H1 (cell line): ENCODE measurements at regions not wholly inside any gene's neighbourhood (a gene's known extent, or its start where the extent isn't known, plus 50 kb on each side); places are given as distances from the start of the nearest gene placed in this dataset.

Experiments used
- CTCF ChIA-PET: fragments of 300-600 bp; sonication (Branson Sonifier 250); formaldehyde crosslinking; loops from one replicate; lab custom pipeline; 2021; ENCODE audit not compliant: partially characterized antibody; lab: Charles Lee
- POLR2A ChIA-PET: fragments of 300-600 bp; sonication (Branson Sonifier 250); formaldehyde crosslinking; loops from one replicate; lab custom pipeline; 2021; ENCODE audit warnings: inconsistent platforms; ENCODE audit not compliant: partially characterized antibody; lab: Charles Lee
- DNase-seq, 2 experiments: peaks; one replicate each; pipeline versions ENCODE4 v3.0.0 to v3.0.0-alpha.2; 2010 to 2022; ENCODE audit warnings: low spot score in 2 of 2, low read depth in 1 of 2, mixed read lengths in 1 of 2
- FAIRE-seq: peaks from 2 replicates; lab custom pipeline; 2011; peaks lifted over from hg19 to GRCh38; lab: Jason Lieb, UNC
- H2AFZ ChIP-seq: 2 replicates; pipeline ENCODE4 v1.8.1; 2012; ENCODE audit warnings: low read length, inconsistent platforms
- H2AK5ac ChIP-seq: 2 replicates; pipeline ENCODE4 v1.6.1; 2013; ENCODE audit warnings: low read depth, low read length
- H2BK120ac ChIP-seq: replicated peaks from 2 replicates; pipeline ENCODE3; 2013; ENCODE audit warnings: low read depth, low read length, inconsistent platforms
- H2BK12ac ChIP-seq: 2 replicates; pipeline ENCODE4 v1.6.1; 2013; ENCODE audit warnings: low read depth, low read length
- H2BK15ac ChIP-seq: 2 replicates; pipeline ENCODE4 v1.6.1; 2013; ENCODE audit warnings: low read length
- H2BK20ac ChIP-seq: 2 replicates; pipeline ENCODE4 v1.6.1; 2013; ENCODE audit warnings: low read length
- H2BK5ac ChIP-seq: 2 replicates; pipeline ENCODE4 v1.6.1; 2013; ENCODE audit warnings: low read depth, low read length
- H3K14ac ChIP-seq: 2 replicates; pipeline ENCODE4 v1.6.1; 2013; ENCODE audit warnings: inconsistent platforms; ENCODE audit not compliant: insufficient read length
- H3K18ac ChIP-seq: 2 replicates; pipeline ENCODE4 v1.6.1; 2013; ENCODE audit warnings: low read length; ENCODE audit errors: extremely low read depth
- H3K23ac ChIP-seq: 2 replicates; pipeline ENCODE4 v1.6.1; 2013; ENCODE audit warnings: inconsistent platforms; ENCODE audit not compliant: insufficient read length
- H3K23me2 ChIP-seq: 2 replicates; pipeline ENCODE4 v1.6.1; 2013; ENCODE audit warnings: low read depth, low read length
- H3K27ac ChIP-seq: 2 replicates; pipeline ENCODE4 v1.6.1; 2011; ENCODE audit warnings: low read depth, low read length, inconsistent platforms
- H3K27me3 ChIP-seq, 4 experiments: replicated peaks in 1 of 4; 1 replicate in 1 of 4; 2 replicates in 3 of 4; pipeline versions ENCODE4 v1.6.1 to v1.8.1; 2011 to 2013; ENCODE audit warnings: low read length in 3 of 4, mild to moderate bottlenecking in 3 of 4, inconsistent platforms in 2 of 4, mixed read lengths in 2 of 4, moderate library complexity in 1 of 4; ENCODE audit not compliant: control insufficient read depth in 3 of 4, insufficient read depth in 3 of 4; ENCODE audit errors: extremely low read depth in 1 of 4
- H3K36me3 ChIP-seq, 4 experiments: 2 replicates each; pipeline versions ENCODE4 v1.6.1 to v1.8.1; 2011 to 2013; ENCODE audit warnings: mild to moderate bottlenecking in 4 of 4, low read length in 3 of 4, moderate library complexity in 2 of 4, control low read depth in 1 of 4, inconsistent platforms in 1 of 4; ENCODE audit not compliant: insufficient read depth in 4 of 4, control insufficient read depth in 2 of 4
- H3K4ac ChIP-seq: replicated peaks from 2 replicates; pipeline ENCODE3; 2013; ENCODE audit warnings: low read length, low read depth, mixed read lengths, inconsistent platforms; ENCODE audit not compliant: insufficient read length
- H3K4me1 ChIP-seq, 4 experiments: replicated peaks in 1 of 4; 1 replicate in 1 of 4; 2 replicates in 3 of 4; pipeline versions ENCODE4 v1.6.1 to v1.8.1; 2011 to 2013; ENCODE audit warnings: low read length in 3 of 4, inconsistent platforms in 2 of 4, mixed read lengths in 1 of 4; ENCODE audit not compliant: insufficient read depth in 4 of 4, control insufficient read depth in 3 of 4
- H3K4me2 ChIP-seq, 2 experiments: 2 replicates each; pipeline versions ENCODE4 v1.6.1 to v1.8.1; 2011 to 2013; ENCODE audit warnings: low read depth in 2 of 2, low read length in 2 of 2, control low read depth in 1 of 2, inconsistent platforms in 1 of 2, mild to moderate bottlenecking in 1 of 2; ENCODE audit not compliant: insufficient read depth in 1 of 2
- H3K4me3 ChIP-seq, 4 experiments: fragments of 200-600, 300-600 bp in 1 of 4; sonication (generic), shearing (Covaris generic), sonication (Bioruptor Twin) in 1 of 4; 2 replicates each; pipeline versions ENCODE4 v1.5.1 to v1.8.1; 2011 to 2016; ENCODE audit warnings: low read length in 4 of 4, low read depth in 3 of 4, control low read depth in 2 of 4, inconsistent platforms in 2 of 4, mild to moderate bottlenecking in 2 of 4, mixed read lengths in 1 of 4, moderate library complexity in 1 of 4; ENCODE audit not compliant: insufficient read depth in 2 of 4; ENCODE audit errors: extremely low read depth in 1 of 4
- H3K56ac ChIP-seq: replicated peaks from 2 replicates; pipeline ENCODE3; 2013; ENCODE audit warnings: low read depth, mild to moderate bottlenecking, mixed read lengths, low read length, inconsistent platforms; ENCODE audit not compliant: insufficient read length
- H3K79me1 ChIP-seq: 2 replicates; pipeline ENCODE4 v1.6.1; 2013; ENCODE audit warnings: low read depth, low read length, control low read depth
- H3K79me2 ChIP-seq, 2 experiments: 2 replicates each; pipeline versions ENCODE4 v1.6.1 to v1.8.1; 2012 to 2013; ENCODE audit warnings: low read length in 2 of 2, mild to moderate bottlenecking in 2 of 2, inconsistent platforms in 1 of 2; ENCODE audit not compliant: insufficient read depth in 2 of 2, control insufficient read depth in 1 of 2
- H3K9ac ChIP-seq, 4 experiments: replicated peaks in 1 of 4; 1 replicate in 1 of 4; 2 replicates in 3 of 4; pipeline versions ENCODE4 v1.6.1 to v1.8.1; 2011 to 2013; ENCODE audit warnings: low read depth in 3 of 4, low read length in 3 of 4, control low read depth in 2 of 4, mild to moderate bottlenecking in 2 of 4, moderate library complexity in 2 of 4, inconsistent platforms in 1 of 4; ENCODE audit errors: extremely low read depth in 1 of 4
- H3K9me3 ChIP-seq, 2 experiments: 2 replicates each; pipeline versions ENCODE4 v1.6.1 to v1.8.1; 2012 to 2013; ENCODE audit warnings: mild to moderate bottlenecking in 2 of 2, moderate library complexity in 2 of 2, control low read depth in 1 of 2, inconsistent platforms in 1 of 2, low read depth in 1 of 2, low read length in 1 of 2, mixed read lengths in 1 of 2; ENCODE audit not compliant: insufficient read depth in 2 of 2
- H4K20me1 ChIP-seq, 2 experiments: replicated peaks in 1 of 2; 2 replicates each; pipeline versions ENCODE3 to v1.8.1; 2011 to 2013; ENCODE audit warnings: inconsistent platforms in 2 of 2, low read length in 2 of 2, mild to moderate bottlenecking in 1 of 2; ENCODE audit not compliant: insufficient read depth in 2 of 2, control insufficient read depth in 1 of 2
- H4K5ac ChIP-seq: 2 replicates; pipeline ENCODE4 v1.6.1; 2013; ENCODE audit warnings: low read length, low read depth, mixed read lengths, inconsistent platforms; ENCODE audit not compliant: insufficient read length
- H4K8ac ChIP-seq: 2 replicates; pipeline ENCODE4 v1.8.0; 2013; ENCODE audit warnings: mild to moderate bottlenecking, moderate library complexity, low read length, inconsistent platforms; ENCODE audit not compliant: insufficient read depth; ENCODE audit errors: extremely low read depth
- H4K91ac ChIP-seq: replicated peaks from 2 replicates; pipeline ENCODE3; 2013; ENCODE audit warnings: low read length, mixed read lengths, inconsistent platforms; ENCODE audit not compliant: insufficient read length
- CBX5 ChIP-seq: fragments of 300-800, 300-1000 bp; sonication (generic); IDR thresholded peaks from 2 replicates; pipeline ENCODE4 v1.7.1; 2016; ENCODE audit warnings: antibody characterized with exemption, low read length, low read depth
- SUZ12 ChIP-seq: fragments of 200-600 bp; sonication (generic); IDR thresholded peaks from 2 replicates; pipeline ENCODE4 v1.6.1; 2012; ENCODE audit warnings: mild to moderate bottlenecking, inconsistent platforms, low read length, moderate library complexity, mixed read lengths
- WGBS, 2 experiments: shearing (Covaris generic) in 1 of 2; methylation state at CpG; one replicate each; pipeline versions ENCODE4 v1.1.6 to v1.1.7; 2013 to 2015; ENCODE audit warnings: low lambda C conversion rate in 2 of 2, mixed read lengths in 2 of 2, inconsistent platforms in 1 of 2, low coverage in 1 of 2, missing lambda C conversion rate in 1 of 2; ENCODE audit not compliant: insufficient replicate concordance in 2 of 2, insufficient coverage in 1 of 2, insufficient read length in 1 of 2; ENCODE audit errors: extremely low coverage in 1 of 2, missing lambda C conversion rate in 1 of 2; 5-methylcytosine and 5-hydroxymethylcytosine counted together

DNA sequence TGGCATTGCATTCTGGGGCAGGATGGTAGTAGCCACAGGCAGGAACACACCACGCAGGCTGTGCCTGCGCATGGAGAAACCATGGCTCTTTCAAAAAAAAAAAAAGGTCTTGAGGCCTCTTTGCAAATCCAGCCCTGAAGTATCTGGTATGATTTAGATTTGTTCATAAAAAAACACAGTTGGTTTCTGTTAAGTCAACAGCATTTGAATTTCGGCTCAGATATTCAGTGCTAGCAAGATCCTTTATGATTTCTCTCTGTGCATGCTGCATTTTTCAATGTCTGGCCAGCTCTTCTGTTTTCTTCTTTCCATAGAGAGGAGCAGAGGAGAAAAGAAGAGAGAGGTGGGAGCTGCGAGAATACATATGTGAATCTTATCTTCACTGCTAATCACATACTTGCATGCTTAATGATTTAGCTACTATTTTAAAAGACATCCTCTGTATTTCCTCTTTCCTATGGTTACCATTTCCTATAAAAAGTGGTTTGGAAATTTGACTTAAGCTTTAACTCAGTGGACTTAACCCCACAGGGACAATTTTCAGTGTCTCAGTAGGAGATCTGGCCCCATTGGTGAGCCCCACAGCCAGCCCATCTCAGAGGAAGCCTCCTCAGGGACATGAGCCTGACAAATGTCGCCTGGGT, 214.3 kb upstream of the APCDD1 start:
- no peaks in the 10 kb centered on the region for H3K36me3 ChIP-seq
- no peak overlapping the region for H4K91ac ChIP-seq
- peaks cover 0 to 5% (median 0%) of the 10 kb centered on the region in 4 experiments; a peak in 2 of 7 replicates for H3K4me1 ChIP-seq
- no peak overlapping the region for H3K27ac ChIP-seq
- no peak overlapping the region for H3K4ac ChIP-seq
- no peak overlapping the region for H3K14ac ChIP-seq
- no peak overlapping the region for H2BK120ac ChIP-seq
- no peak overlapping the region for H4K5ac ChIP-seq
- H2BK20ac ChIP-seq = no peak overlapping the region
- no peaks in the 10 kb centered on the region for H3K23me2 ChIP-seq
- no peak overlapping the region for H3K4me2 ChIP-seq
- no peak overlapping the region for H2BK5ac ChIP-seq
- H3K9me3 ChIP-seq = no peaks in the 10 kb centered on the region
- no peaks in the 10 kb centered on the region for H4K20me1 ChIP-seq
- H3K4me3 ChIP-seq = no peak overlapping the region
- H2AFZ ChIP-seq = no peak overlapping the region
- ChIA-PET POLR2A (no interaction called here), CTCF (interaction anchor here (1.1 kb wide), 1 partner anchor 57 kb away, joined by 3 read pairs; no protein-coding TSS in a partner anchor)
- no peak overlapping the region for H3K56ac ChIP-seq
- DNase-seq = no peak
- H3K18ac ChIP-seq = no peak overlapping the region
- no peaks in the 10 kb centered on the region for H3K79me1 ChIP-seq
- H4K8ac ChIP-seq = no peak overlapping the region; the same call in 1 of the 2 replicates
- no peak overlapping the region for H2BK12ac ChIP-seq
- H2BK15ac ChIP-seq = no peak overlapping the region
- no peak for FAIRE-seq
- no peaks in the 10 kb centered on the region for H3K79me2 ChIP-seq
- H3K9ac ChIP-seq = no peak overlapping the region
- no peak overlapping the region for H2AK5ac ChIP-seq
- 87% methylated on average over 5 of the region's 5 CpGs; no CpG with 5 or more reads in 1 of the 2 experiments for WGBS, 2 experiments
- H3K27me3 ChIP-seq = no peaks in the 10 kb centered on the region
- TF ChIP-seq CBX5 (no peak), SUZ12 (no peak)
- no peak overlapping the region for H3K23ac ChIP-seq
